Activated naive CD4-positive, alpha-beta T cell treated with anti-CD3 and anti-CD28 coated beads, Interleukin-2, amount 50 U/mL, for 72 hours (primary cell): ENCODE measurements at regions not wholly inside any gene's neighbourhood (a gene's known extent, or its start where the extent isn't known, plus 50 kb on each side); places are given as distances from the start of the nearest gene placed in this dataset.
A peak's percentile ranks its signal among the peaks of the same experiment; 100 is the strongest.
"Not testable (repeated sequence)": the region's sequence is repeated elsewhere in the genome, so short reads cannot be mapped to it uniquely, and the experiment has no call there.

Experiments used
- ATAC-seq, 2 donors: fragments of 150-1000 bp; cut with Tn5 transposase; 2 replicates each; pipeline ENCODE4 v1.10.0; 2021; ENCODE audit warnings: mild to moderate bottlenecking in 2 of 2, moderate library complexity in 2 of 2
- DNase-seq, 2 donors: peaks; one replicate each; pipeline ENCODE4 v3.0.0; 2021 to 2022; ENCODE audit warnings: low spot score in 2 of 2
- H3K27ac Mint-ChIP-seq, 2 donors: one replicate each; pipeline ENCODE4 v1.8.0; 2022; ENCODE audit warnings: mild to moderate bottlenecking in 2 of 2, mixed read lengths in 2 of 2
- H3K36me3 Mint-ChIP-seq, 2 donors: one replicate each; pipeline ENCODE4 v1.8.0; 2022; ENCODE audit warnings: mixed read lengths in 2 of 2
- H3K9me3 Mint-ChIP-seq, 2 donors: one replicate each; pipeline ENCODE4 v1.8.0; 2022; ENCODE audit warnings: mixed read lengths in 2 of 2

- not testable (repeated sequence) for H3K27ac Mint-ChIP-seq, DNase-seq, ATAC-seq
- peaks cover 0 to 11% of the 10 kb centered on the region in 2 donors for H3K36me3 Mint-ChIP-seq
- H3K9me3 Mint-ChIP-seq, result peaks cover 12 to 18% of the 10 kb centered on the region in 2 donors
Observed at GRCh38 chr7:69106449-69106848, 491.8 kb upstream of the AUTS2 start.

GRCh38 chr7:69106946-69107345, 491.3 kb upstream of the AUTS2 start:
- not testable (repeated sequence) for ATAC-seq, H3K27ac Mint-ChIP-seq
- H3K36me3 Mint-ChIP-seq, result peaks cover 0 to 13% of the 10 kb centered on the region in 2 donors

GRCh38 chr7:69108097-69108496, 490.2 kb upstream of the AUTS2 start:
- Mint-ChIP-seq H3K27ac (no peak overlapping the region), H3K36me3 (peaks cover 9 to 18% of the 10 kb centered on the region in 2 donors), H3K9me3 (peaks cover 12 to 29% of the 10 kb centered on the region in 2 donors)
- DNase-seq, result no peak
- ATAC-seq, result no peak

More at GRCh38 chr7:69106946-69107345, 491.3 kb upstream of the AUTS2 start:
- peaks cover 9 to 19% of the 10 kb centered on the region in 2 donors for H3K9me3 Mint-ChIP-seq
- DNase-seq, result not testable (repeated sequence)

DNA sequence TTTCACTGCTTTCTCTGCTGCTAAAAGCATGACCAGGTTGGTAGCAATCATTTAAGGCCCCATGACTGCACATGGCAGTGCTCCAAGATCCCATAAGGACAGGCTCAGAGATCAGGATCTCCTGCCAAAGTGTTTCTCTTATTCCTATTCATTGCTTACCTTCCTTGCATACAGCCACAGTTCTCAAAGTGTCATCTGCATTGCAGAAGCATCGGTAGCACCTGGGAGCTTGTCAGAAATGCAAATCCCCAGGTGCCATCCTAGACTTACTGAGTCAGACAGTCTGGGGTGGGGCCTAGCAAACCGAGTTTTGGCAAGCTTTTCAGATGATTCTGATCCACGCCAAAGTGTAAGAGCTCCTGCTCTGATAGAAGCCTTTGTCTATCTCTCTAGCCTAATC, 489.0 kb upstream of the AUTS2 start:
- no peak for ATAC-seq

GRCh38 chr7:69109879-69110278, 488.4 kb upstream of the AUTS2 start:
- Mint-ChIP-seq H3K36me3 (peaks cover 9 to 18% of the 10 kb centered on the region in 2 donors), H3K27ac (no peak overlapping the region), H3K9me3 (peaks cover 17 to 30% of the 10 kb centered on the region in 2 donors)
- DNase-seq, result no peak
- ATAC-seq, result no peak

More for the DNA sequence above, 489.0 kb upstream of the AUTS2 start:
- Mint-ChIP-seq H3K27ac (no peak overlapping the region), H3K36me3 (peaks cover 9 to 18% of the 10 kb centered on the region in 2 donors), H3K9me3 (peaks cover 16 to 30% of the 10 kb centered on the region in 2 donors)
- DNase-seq, result no peak

GRCh38 chr7:69110450-69111050, 487.7 kb upstream of the AUTS2 start:
- no peak for ATAC-seq
- H3K36me3 Mint-ChIP-seq, result peaks cover 9 to 18% of the 10 kb centered on the region in 2 donors
- no peak overlapping the region for H3K27ac Mint-ChIP-seq

DNA sequence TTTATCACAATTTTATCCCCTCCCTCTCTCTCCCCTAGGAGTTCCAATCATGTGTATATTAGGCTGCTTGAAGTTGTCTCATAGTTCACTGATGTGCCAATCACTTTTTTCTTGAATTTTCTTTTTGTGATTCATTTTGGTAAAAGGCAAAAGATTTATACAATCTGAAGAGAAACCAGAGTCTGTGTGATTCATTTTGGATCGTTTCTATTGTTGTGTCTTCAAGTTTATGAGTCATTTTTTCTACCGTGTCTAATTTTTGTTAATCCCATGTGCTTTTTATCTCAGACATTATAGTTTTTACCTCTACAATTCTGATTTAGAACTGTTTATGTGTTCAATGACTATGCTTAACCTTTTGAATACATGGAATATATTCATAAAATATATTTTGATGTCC, 483.9 kb upstream of the AUTS2 start:
- H3K36me3 Mint-ChIP-seq, result peaks cover 15 to 17% of the 10 kb centered on the region in 2 donors
- ATAC-seq (peak in 1 of 2 donors; percentile 16), DNase-seq (no peak)
- no peak overlapping the region for H3K27ac Mint-ChIP-seq
- H3K9me3 Mint-ChIP-seq, result peaks cover 22 to 23% of the 10 kb centered on the region in 2 donors

More at GRCh38 chr7:69110450-69111050, 487.7 kb upstream of the AUTS2 start:
- no peak for DNase-seq
- peaks cover 17 to 30% of the 10 kb centered on the region in 2 donors for H3K9me3 Mint-ChIP-seq

- Mint-ChIP-seq H3K9me3 (peaks cover 12 to 23% of the 10 kb centered on the region in 2 donors), H3K27ac (no peak overlapping the region), H3K36me3 (peaks cover 12 to 15% of the 10 kb centered on the region in 2 donors)
- DNase-seq (no peak), ATAC-seq (no peak)
Observed at GRCh38 chr7:69115788-69116187, 482.5 kb upstream of the AUTS2 start.

GRCh38 chr7:69116196-69116595, 482.1 kb upstream of the AUTS2 start:
- H3K9me3 Mint-ChIP-seq, result peaks cover 12 to 23% of the 10 kb centered on the region in 2 donors

GRCh38 chr7:69122953-69123352, 475.3 kb upstream of the AUTS2 start:
- Mint-ChIP-seq H3K36me3 (peaks cover 0 to 9% of the 10 kb centered on the region in 2 donors), H3K9me3 (peaks cover 5 to 15% of the 10 kb centered on the region in 2 donors), H3K27ac (no peak overlapping the region)
- DNase-seq (no peak), ATAC-seq (no peak)

More at GRCh38 chr7:69116196-69116595, 482.1 kb upstream of the AUTS2 start:
- not testable (repeated sequence) for ATAC-seq, H3K27ac Mint-ChIP-seq, DNase-seq
- peaks cover 12 to 15% of the 10 kb centered on the region in 2 donors for H3K36me3 Mint-ChIP-seq

DNA sequence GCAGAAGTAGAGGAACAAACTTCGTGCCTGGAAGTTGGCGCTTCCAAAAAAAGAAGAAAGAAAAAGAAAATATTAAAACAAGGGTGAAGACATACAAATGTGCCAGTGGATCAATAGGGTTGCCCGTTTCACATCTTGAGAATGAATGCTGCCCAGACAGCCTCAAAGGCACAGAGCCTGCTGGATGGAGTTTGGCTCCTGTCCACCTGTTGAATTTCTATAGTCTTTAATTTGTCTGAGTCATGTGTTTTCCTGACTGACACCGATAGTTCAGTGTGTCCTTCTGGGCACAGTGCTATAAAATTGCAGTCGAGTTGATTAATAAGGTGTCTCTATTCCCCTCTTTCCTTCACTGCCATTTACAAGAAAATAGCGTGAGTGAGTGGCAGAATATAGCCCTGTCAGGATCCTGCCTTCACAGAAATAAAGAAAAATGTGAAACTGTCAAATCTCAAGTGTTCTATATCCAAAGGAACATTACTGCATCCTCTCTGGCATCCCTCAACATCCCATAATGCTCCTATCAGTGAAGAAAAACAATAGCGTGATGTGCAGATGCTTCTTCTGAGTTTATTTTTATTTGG, 471.3 kb upstream of the AUTS2 start:
- ATAC-seq (no peak), DNase-seq (no peak)
- Mint-ChIP-seq H3K9me3 (peaks cover 13 to 23% of the 10 kb centered on the region in 2 donors), H3K27ac (no peak overlapping the region), H3K36me3 (peaks cover 0 to 15% of the 10 kb centered on the region in 2 donors)

DNA sequence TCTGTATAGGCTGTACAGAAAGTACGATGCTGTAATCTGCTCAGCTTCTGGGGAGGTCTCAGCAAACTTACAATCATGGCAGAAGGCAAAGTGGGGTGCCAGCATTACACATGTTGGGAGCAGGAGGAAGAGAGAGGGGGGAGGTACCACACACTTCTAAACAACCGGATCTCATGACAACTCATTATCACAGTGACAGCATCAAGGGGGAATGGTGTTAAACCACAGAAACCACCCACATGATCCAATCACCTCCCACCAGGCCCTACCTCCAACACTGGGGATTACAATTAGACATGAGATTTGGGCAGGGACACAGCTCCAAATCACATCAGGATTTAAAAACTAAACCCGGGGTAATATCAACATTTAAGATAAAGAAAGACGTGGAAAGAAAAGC, 468.8 kb upstream of the AUTS2 start:
- DNase-seq (no peak), ATAC-seq (no peak)
- Mint-ChIP-seq H3K36me3 (peaks cover 0 to 15% of the 10 kb centered on the region in 2 donors), H3K9me3 (peaks cover 13 to 25% of the 10 kb centered on the region in 2 donors), H3K27ac (no peak overlapping the region)

- DNase-seq, result no peak
- ATAC-seq, result no peak
- Mint-ChIP-seq H3K27ac (no peak overlapping the region), H3K36me3 (peaks cover 0 to 15% of the 10 kb centered on the region in 2 donors), H3K9me3 (peaks cover 13 to 25% of the 10 kb centered on the region in 2 donors)
Observed at GRCh38 chr7:69129951-69130350, 468.3 kb upstream of the AUTS2 start.

DNA sequence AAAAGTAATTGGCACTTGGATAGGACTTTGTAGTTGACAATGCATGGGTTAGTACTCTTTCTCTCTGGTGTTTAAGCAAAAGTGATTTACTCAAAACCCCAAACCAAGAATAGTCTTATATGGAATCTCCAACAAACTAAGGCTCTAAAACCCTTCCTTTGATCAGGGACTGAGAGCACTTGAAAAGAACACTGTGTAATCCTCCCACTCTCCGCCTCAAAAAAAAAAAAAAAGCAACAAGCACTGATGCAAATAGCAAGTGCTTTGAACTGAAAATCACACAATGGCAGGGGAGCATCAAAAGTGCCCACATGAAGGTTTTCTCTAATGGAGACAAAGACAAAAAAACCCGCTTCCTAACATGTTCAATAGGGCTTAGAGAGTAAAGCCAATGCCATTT, 467.9 kb upstream of the AUTS2 start:
- no peak for ATAC-seq
- Mint-ChIP-seq H3K9me3 (peaks cover 14 to 26% of the 10 kb centered on the region in 2 donors), H3K27ac (no peak overlapping the region), H3K36me3 (peaks cover under 1 to 16% of the 10 kb centered on the region in 2 donors)
- DNase-seq, result no peak

DNA sequence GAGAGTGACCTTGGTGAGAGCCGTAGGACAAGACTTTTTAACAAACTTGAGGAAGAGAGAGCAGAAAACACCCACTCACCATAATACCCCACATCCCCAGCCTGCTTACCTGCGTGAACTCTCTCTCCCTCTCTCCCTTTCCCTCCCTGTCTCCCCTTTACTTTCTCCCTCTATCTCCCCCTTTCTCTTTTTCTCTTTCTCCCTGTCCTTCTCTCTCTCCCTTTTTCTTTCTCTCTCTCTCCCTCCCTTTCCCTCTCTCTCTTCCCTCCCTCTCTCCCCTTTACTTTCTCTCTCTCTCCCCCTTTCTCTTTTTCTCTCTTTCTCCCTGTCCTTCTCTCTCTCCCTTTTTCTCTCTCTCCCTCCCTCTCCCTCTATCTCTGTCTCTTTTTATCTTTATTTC, 464.0 kb upstream of the AUTS2 start:
- Mint-ChIP-seq H3K27ac (no peak overlapping the region), H3K36me3 (peaks cover 17 to 23% of the 10 kb centered on the region in 2 donors), H3K9me3 (peaks cover 19 to 32% of the 10 kb centered on the region in 2 donors)
- DNase-seq (no peak), ATAC-seq (no peak)

- Mint-ChIP-seq H3K36me3 (peaks cover 4 to 6% of the 10 kb centered on the region in 2 donors), H3K9me3 (peaks cover 18 to 37% of the 10 kb centered on the region in 2 donors), H3K27ac (no peak overlapping the region)
- DNase-seq (no peak), ATAC-seq (no peak)
Observed at GRCh38 chr7:69147631-69148030, 450.6 kb upstream of the AUTS2 start.
